GM12878 (cell line): ENCODE measurements at regions not wholly inside any gene's neighbourhood (a gene's known extent, or its start where the extent isn't known, plus 50 kb on each side); places are given as distances from the start of the nearest gene placed in this dataset.

Source experiments
- ATAC-seq: fragments of 200-7000 bp; cut with Tn5 transposase; 3 replicates; pipeline ENCODE4 v1.9.1; 2020; ENCODE audit warnings: mild to moderate bottlenecking, moderate library complexity
- BruUV-seq: library from RNA; stranded (reverse); fragments of 400-500 nt; replicated peaks from 2 replicates; lab custom pipeline; 2021; lab: Mats Ljungman, UMichigan
- CTCF ChIA-PET: fragments of 300-600 bp; sonication (Branson Sonifier 250); formaldehyde crosslinking; extraction: SDS; loops from one replicate; lab custom pipeline; 2021; ENCODE audit warnings: inconsistent platforms; lab: Yijun Ruan, JAX
- POLR2A ChIA-PET: fragments of 350-600 bp; formaldehyde crosslinking; extraction: SDS; loops from one replicate; lab custom pipeline; 2021; ENCODE audit warnings: inconsistent platforms; lab: Charles Lee
- RAD21 ChIA-PET: fragments of 300-600 bp; sonication (Branson Sonifier 250); formaldehyde crosslinking; loops from one replicate; lab custom pipeline; 2023; ENCODE audit warnings: antibody characterized with exemption; ENCODE audit not compliant: unreplicated experiment; lab: Charles Lee
- SMC1A ChIA-PET: fragments of 300-600 bp; sonication (Branson Sonifier 250); formaldehyde crosslinking; loops from one replicate; lab custom pipeline; 2023; ENCODE audit not compliant: unreplicated experiment, uncharacterized antibody; lab: Charles Lee
- DNase-seq: peaks from one replicate; pipeline ENCODE4 v3.0.0-alpha.2; 2011; ENCODE audit warnings: low read depth, low spot score
- FAIRE-seq: peaks from 3 replicates; lab custom pipeline; 2011; peaks lifted over from hg19 to GRCh38; lab: Jason Lieb, UNC
- H2AFZ ChIP-seq: 2 replicates; pipeline ENCODE4 v1.6.0; 2011; ENCODE audit warnings: low read depth, low read length, control low read depth; ENCODE audit not compliant: control insufficient read depth
- H3K27ac ChIP-seq: 2 replicates; pipeline ENCODE4 v1.5.1; 2011; ENCODE audit warnings: control low read depth; ENCODE audit not compliant: control insufficient read depth, insufficient read depth
- H3K27me3 ChIP-seq, 2 experiments: replicated peaks in 1 of 2; 2 replicates each; pipeline versions ENCODE4 v1.6.0 to v1.6.1; 2011; ENCODE audit warnings: low read length in 1 of 2; ENCODE audit not compliant: control insufficient read depth in 2 of 2, insufficient read depth in 2 of 2
- H3K36me3 ChIP-seq, 2 experiments: 2 replicates each; pipeline ENCODE4 v1.5.1; 2011; ENCODE audit warnings: low read length in 1 of 2; ENCODE audit not compliant: control insufficient read depth in 2 of 2, insufficient read depth in 2 of 2
- H3K4me1 ChIP-seq: 2 replicates; pipeline ENCODE4 v1.6.1; 2011; ENCODE audit warnings: mild to moderate bottlenecking, low read length, moderate library complexity, mixed read lengths; ENCODE audit not compliant: control insufficient read depth, insufficient read depth
- H3K4me2 ChIP-seq: 2 replicates; pipeline ENCODE4 v1.6.0; 2011; ENCODE audit warnings: control low read depth; ENCODE audit not compliant: control insufficient read depth, insufficient read depth
- H3K4me3 ChIP-seq: fragments of 200-600 bp; sonication (generic); 2 replicates; pipeline ENCODE4 v1.5.1; 2016
- H3K79me2 ChIP-seq: 2 replicates; pipeline ENCODE4 v1.6.0; 2011; ENCODE audit warnings: low read length; ENCODE audit not compliant: control insufficient read depth, insufficient read depth
- H3K9ac ChIP-seq: 2 replicates; pipeline ENCODE4 v1.8.0; 2011; ENCODE audit warnings: low read length, control low read depth, mixed read lengths; ENCODE audit not compliant: control insufficient read depth, insufficient read depth
- H3K9me3 ChIP-seq: replicated peaks from 3 replicates; pipeline ENCODE4 v1.5.1; 2011; ENCODE audit warnings: mild to moderate bottlenecking, low read length; ENCODE audit not compliant: control insufficient read depth, insufficient read depth
- H4K20me1 ChIP-seq: 2 replicates; pipeline ENCODE4 v1.6.0; 2011; ENCODE audit not compliant: control insufficient read depth, insufficient read depth
- CHD4 ChIP-seq: fragments of 200-600 bp; sonication (generic); IDR thresholded peaks from 2 replicates; pipeline ENCODE4 v1.6.1; 2016; ENCODE audit warnings: mild to moderate bottlenecking
- E2F4 ChIP-seq: IDR thresholded peaks from 2 replicates; pipeline ENCODE4 v1.6.1; 2012; ENCODE audit warnings: low read depth, low read length, improper control_type of control experiment
- FOXM1 ChIP-seq: IDR thresholded peaks from 2 replicates; pipeline ENCODE4 v1.6.1; 2012; ENCODE audit warnings: low read depth, mild to moderate bottlenecking, inconsistent platforms, low read length, moderate library complexity
- GABPA ChIP-seq: IDR thresholded peaks from 2 replicates; pipeline ENCODE4 v1.6.1; 2014; ENCODE audit warnings: antibody characterized with exemption, low read depth, mild to moderate bottlenecking, inconsistent platforms
- HDGF ChIP-seq: fragments of 450-650 bp; IDR thresholded peaks from 2 replicates; pipeline ENCODE4 v1.6.1; 2016; ENCODE audit warnings: antibody characterized with exemption
- IKZF2 ChIP-seq, 2 experiments: fragments of 450-650 bp; IDR thresholded peaks; 2 replicates each; pipeline ENCODE4 v1.6.1; 2017; ENCODE audit warnings: mild to moderate bottlenecking in 2 of 2, moderate library complexity in 2 of 2
- MAX ChIP-seq: IDR thresholded peaks from 2 replicates; pipeline ENCODE4 v1.6.1; 2012; ENCODE audit warnings: low read depth, low read length, improper control_type of control experiment
- MEF2B ChIP-seq: fragments of 450-650 bp; IDR thresholded peaks from 2 replicates; pipeline ENCODE4 v1.6.1; 2018; ENCODE audit warnings: mild to moderate bottlenecking, moderate library complexity; ENCODE audit not compliant: partially characterized antibody, poor library complexity, severe bottlenecking
- MYB ChIP-seq: fragments of 150-350 bp; IDR thresholded peaks from 2 replicates; pipeline ENCODE4 v1.6.1; 2014; ENCODE audit warnings: mild to moderate bottlenecking, low read depth, low read length, borderline replicate concordance
- NR2C2 ChIP-seq: IDR thresholded peaks from 2 replicates; pipeline ENCODE4 v1.6.1; 2011; ENCODE audit warnings: borderline replicate concordance, low read depth; ENCODE audit not compliant: control insufficient read depth, insufficient read length
- PKNOX1 ChIP-seq: fragments of 450-650 bp; IDR thresholded peaks from 2 replicates; pipeline ENCODE4 v1.6.1; 2016; ENCODE audit warnings: mild to moderate bottlenecking
- POU2F2 ChIP-seq: IDR thresholded peaks from 3 replicates; pipeline ENCODE4 v1.6.1; 2011; ENCODE audit warnings: low read depth, mild to moderate bottlenecking, low read length, borderline replicate concordance
- SPI1 ChIP-seq: IDR thresholded peaks from 2 replicates; pipeline ENCODE4 v1.6.1; 2011; ENCODE audit warnings: low read depth, mild to moderate bottlenecking, low read length, moderate library complexity, borderline replicate concordance; ENCODE audit not compliant: insufficient read depth
- TAF1 ChIP-seq: IDR thresholded peaks from 2 replicates; pipeline ENCODE4 v1.6.1; 2011; ENCODE audit warnings: mild to moderate bottlenecking, low read depth, low read length, borderline replicate concordance
- YBX1 ChIP-seq: fragments of 450-650 bp; IDR thresholded peaks from 2 replicates; pipeline ENCODE4 v1.6.1; 2016; ENCODE audit warnings: antibody characterized with exemption
- ZNF24 ChIP-seq: fragments of 450-650 bp; IDR thresholded peaks from 2 replicates; pipeline ENCODE4 v1.6.1; 2017; ENCODE audit warnings: antibody characterized with exemption, mild to moderate bottlenecking
- WGBS: methylation state at CpG from one replicate; pipeline ENCODE4 v1.1.6; 2016; ENCODE audit warnings: low lambda C conversion rate; ENCODE audit not compliant: insufficient replicate concordance, insufficient coverage; ENCODE audit errors: missing lambda C conversion rate; 5-methylcytosine and 5-hydroxymethylcytosine counted together
- in situ Hi-C: fragments of 300-500 bp; cut with MboI; formaldehyde crosslinking; loops from 9 replicates; pipeline ENCODE4 v1.14.3; 2018; ENCODE audit warnings: mixed read lengths
- intact Hi-C: fragments of 100-400 bp; cut with micrococcal nuclease; formaldehyde crosslinking; loops from one replicate; pipeline ENCODE4 v1.14.2; 2022; ENCODE audit not compliant: unreplicated experiment

- TF ChIP-seq MYB (no peak), TAF1 (no peak), POU2F2 (no peak), YBX1 (no peak), NR2C2 (no peak), HDGF (no peak), PKNOX1 (no peak), ZNF24 (no peak), IKZF2 (IDR thresholded peaks at IDR 0.05) (no peak), FOXM1 (no peak), E2F4 (no peak), GABPA (no peak), MAX (no peak), MEF2B (no peak), CHD4 (no peak), SPI1 (no peak)
- RAD21 ChIA-PET: no interaction called here
- H3K9ac ChIP-seq: no peak overlapping the region
- no peak overlapping the region for H3K4me2 ChIP-seq
- WGBS: 14% methylated on average over 3 of the region's 3 CpGs
- BruUV-seq: no TSS peak
- SMC1A ChIA-PET: no interaction called here
- in situ Hi-C loops (no loop called here), intact Hi-C loops (no loop called here)
- no peaks in the 10 kb centered on the region for H3K79me2 ChIP-seq
- no peaks in the 10 kb centered on the region for H3K36me3 ChIP-seq
- no peaks in the 10 kb centered on the region for H4K20me1 ChIP-seq
- no peaks in the 10 kb centered on the region for H3K9me3 ChIP-seq
- POLR2A ChIA-PET: no interaction called here
- H3K27ac ChIP-seq: no peak overlapping the region
- CTCF ChIA-PET: no interaction called here
- no peak for FAIRE-seq
- no peak overlapping the region for H2AFZ ChIP-seq
- no peak for ATAC-seq
- no peak for DNase-seq
- no peaks in the 10 kb centered on the region for H3K27me3 ChIP-seq
- no peaks in the 10 kb centered on the region for H3K4me1 ChIP-seq
- no peak overlapping the region for H3K4me3 ChIP-seq
Measured at GRCh38 chr2:65856928-65857327, 424.5 kb upstream of the SPRED2 start.
